SK-N-MC (cell line): ENCODE measurements at regions not wholly inside any gene's neighbourhood (a gene's known extent, or its start where the extent isn't known, plus 50 kb on each side); places are given as distances from the start of the nearest gene placed in this dataset.

Source experiments
- EZH2 ChIP-seq: fragments of 200-600 bp; sonication (generic); IDR thresholded peaks from one replicate; pipeline ENCODE4 v1.6.1; 2017; ENCODE audit warnings: antibody characterized with exemption
- POLR2AphosphoS5 ChIP-seq: IDR thresholded peaks from 2 replicates; pipeline ENCODE4 v1.6.1; 2012; ENCODE audit warnings: mild to moderate bottlenecking, low read depth, low read length, borderline replicate concordance

DNA sequence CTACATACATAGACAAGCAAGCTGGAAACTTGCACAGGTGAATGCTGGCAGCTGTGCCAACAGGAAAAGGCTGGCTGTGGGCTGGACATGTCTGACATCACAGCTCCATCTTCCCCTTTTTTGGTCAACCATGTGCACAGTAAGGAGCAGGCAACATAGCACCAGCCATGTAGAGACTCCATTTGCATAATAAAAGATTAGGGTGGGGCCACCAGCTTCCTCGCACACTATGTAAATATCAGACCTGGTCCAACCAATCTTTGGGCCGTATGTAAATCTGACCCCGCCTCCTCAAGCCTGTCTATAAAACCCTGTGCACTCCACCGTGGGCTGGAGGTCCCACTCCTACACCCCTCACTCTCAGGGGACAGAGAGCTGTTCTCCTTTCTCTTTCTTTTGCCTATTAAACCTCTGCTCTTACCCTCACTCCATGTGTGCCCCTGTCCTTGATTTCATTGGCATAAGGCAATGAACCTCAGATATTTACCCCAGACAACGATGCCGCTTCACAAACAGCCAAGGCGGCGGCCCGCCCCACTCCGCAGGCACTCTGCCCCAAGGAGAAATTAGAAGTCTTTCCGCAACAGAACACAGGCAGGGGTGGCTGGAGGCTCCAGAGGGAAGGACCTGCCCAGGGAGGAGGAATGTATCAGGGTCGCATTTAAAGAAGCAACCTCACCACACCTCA lies 862.2 kb downstream of the TRIML1 start:
- no peak for TF ChIP-seq POLR2AphosphoS5
- TF ChIP-seq EZH2: no peak
